H1 (cell line): ENCODE measurements at regions not wholly inside any gene's neighbourhood (a gene's known extent, or its start where the extent isn't known, plus 50 kb on each side); places are given as distances from the start of the nearest gene placed in this dataset.

Experiments used
- CBX8 ChIP-seq: fragments of 300-800, 300-1000 bp; sonication (generic); IDR thresholded peaks from 2 replicates; pipeline ENCODE4 v1.7.1; 2016; ENCODE audit warnings: low read depth, low read length, borderline replicate concordance
- CEBPB ChIP-seq: IDR thresholded peaks from 2 replicates; pipeline ENCODE4 v1.6.1; 2012; ENCODE audit warnings: low read depth, low read length
- EP300 ChIP-seq, 2 experiments: IDR thresholded peaks; 1 replicate in 1 of 2; 2 replicates in 1 of 2; pipeline ENCODE4 v1.6.1; 2011 to 2012; ENCODE audit warnings: low read depth in 2 of 2, low read length in 2 of 2, mild to moderate bottlenecking in 2 of 2, borderline replicate concordance in 1 of 2, inconsistent platforms in 1 of 2, moderate library complexity in 1 of 2
- GTF2F1 ChIP-seq: IDR thresholded peaks from 2 replicates; pipeline ENCODE4 v1.6.1; 2012; ENCODE audit warnings: low read depth, low read length, improper control_type of control experiment, borderline replicate concordance
- JUN ChIP-seq: IDR thresholded peaks from 2 replicates; pipeline ENCODE4 v1.6.1; 2011; ENCODE audit warnings: low read depth, mild to moderate bottlenecking, improper control_type of control experiment, low read length
- RAD21 ChIP-seq, 2 experiments: IDR thresholded peaks in 1 of 2; conservative IDR thresholded peaks in 1 of 2; 2 replicates each; pipeline ENCODE4 v1.6.1; 2011; ENCODE audit warnings: low read depth in 2 of 2, low read length in 2 of 2, improper control_type of control experiment in 1 of 2, inconsistent platforms in 1 of 2, mild to moderate bottlenecking in 1 of 2, moderate library complexity in 1 of 2
- SAP30 ChIP-seq: fragments of 300-600 bp; sonication (generic); IDR thresholded peaks from 2 replicates; pipeline ENCODE4 v1.7.1; 2012; ENCODE audit warnings: low read length, moderate library complexity, mild to moderate bottlenecking, inconsistent platforms; ENCODE audit not compliant: insufficient read depth, insufficient replicate concordance
- SP4 ChIP-seq: IDR thresholded peaks from 2 replicates; pipeline ENCODE4 v1.6.1; 2012; ENCODE audit warnings: low read length, inconsistent platforms
- TF ChIP-seq, protein P1 (sequence below): fragments of 300-600 bp; sonication (generic); IDR thresholded peaks from 2 replicates; pipeline ENCODE4 v1.7.1; 2012; ENCODE audit warnings: low read length, moderate library complexity, mild to moderate bottlenecking, inconsistent platforms; ENCODE audit not compliant: insufficient replicate concordance
- TF ChIP-seq, protein P2 (sequence below): IDR thresholded peaks from 2 replicates; pipeline ENCODE4 v1.6.1; 2011; ENCODE audit warnings: low read depth, mild to moderate bottlenecking, low read length; ENCODE audit not compliant: insufficient read depth

DNA sequence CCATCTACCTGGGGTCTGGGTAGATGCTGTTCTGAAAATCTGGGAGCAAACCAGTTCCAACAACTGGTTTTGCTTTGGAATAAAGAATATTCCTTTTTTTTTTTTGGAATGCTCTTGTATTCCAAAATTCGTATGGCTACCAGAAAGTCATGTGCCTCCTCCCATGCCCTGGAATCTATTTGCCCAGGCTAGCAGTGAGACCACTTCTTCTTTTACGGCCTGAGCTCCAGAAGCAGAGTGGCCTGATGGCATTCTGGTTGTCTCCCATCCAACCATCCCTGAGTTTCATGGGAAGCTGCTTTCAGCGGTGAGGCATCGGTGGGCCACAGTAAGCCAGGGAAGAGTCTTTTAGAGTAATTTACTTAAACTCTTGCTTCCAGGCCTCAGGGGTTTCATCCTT, 113.4 kb upstream of the RAB4A start (continued):
- TF ChIP-seq, protein P1, sequence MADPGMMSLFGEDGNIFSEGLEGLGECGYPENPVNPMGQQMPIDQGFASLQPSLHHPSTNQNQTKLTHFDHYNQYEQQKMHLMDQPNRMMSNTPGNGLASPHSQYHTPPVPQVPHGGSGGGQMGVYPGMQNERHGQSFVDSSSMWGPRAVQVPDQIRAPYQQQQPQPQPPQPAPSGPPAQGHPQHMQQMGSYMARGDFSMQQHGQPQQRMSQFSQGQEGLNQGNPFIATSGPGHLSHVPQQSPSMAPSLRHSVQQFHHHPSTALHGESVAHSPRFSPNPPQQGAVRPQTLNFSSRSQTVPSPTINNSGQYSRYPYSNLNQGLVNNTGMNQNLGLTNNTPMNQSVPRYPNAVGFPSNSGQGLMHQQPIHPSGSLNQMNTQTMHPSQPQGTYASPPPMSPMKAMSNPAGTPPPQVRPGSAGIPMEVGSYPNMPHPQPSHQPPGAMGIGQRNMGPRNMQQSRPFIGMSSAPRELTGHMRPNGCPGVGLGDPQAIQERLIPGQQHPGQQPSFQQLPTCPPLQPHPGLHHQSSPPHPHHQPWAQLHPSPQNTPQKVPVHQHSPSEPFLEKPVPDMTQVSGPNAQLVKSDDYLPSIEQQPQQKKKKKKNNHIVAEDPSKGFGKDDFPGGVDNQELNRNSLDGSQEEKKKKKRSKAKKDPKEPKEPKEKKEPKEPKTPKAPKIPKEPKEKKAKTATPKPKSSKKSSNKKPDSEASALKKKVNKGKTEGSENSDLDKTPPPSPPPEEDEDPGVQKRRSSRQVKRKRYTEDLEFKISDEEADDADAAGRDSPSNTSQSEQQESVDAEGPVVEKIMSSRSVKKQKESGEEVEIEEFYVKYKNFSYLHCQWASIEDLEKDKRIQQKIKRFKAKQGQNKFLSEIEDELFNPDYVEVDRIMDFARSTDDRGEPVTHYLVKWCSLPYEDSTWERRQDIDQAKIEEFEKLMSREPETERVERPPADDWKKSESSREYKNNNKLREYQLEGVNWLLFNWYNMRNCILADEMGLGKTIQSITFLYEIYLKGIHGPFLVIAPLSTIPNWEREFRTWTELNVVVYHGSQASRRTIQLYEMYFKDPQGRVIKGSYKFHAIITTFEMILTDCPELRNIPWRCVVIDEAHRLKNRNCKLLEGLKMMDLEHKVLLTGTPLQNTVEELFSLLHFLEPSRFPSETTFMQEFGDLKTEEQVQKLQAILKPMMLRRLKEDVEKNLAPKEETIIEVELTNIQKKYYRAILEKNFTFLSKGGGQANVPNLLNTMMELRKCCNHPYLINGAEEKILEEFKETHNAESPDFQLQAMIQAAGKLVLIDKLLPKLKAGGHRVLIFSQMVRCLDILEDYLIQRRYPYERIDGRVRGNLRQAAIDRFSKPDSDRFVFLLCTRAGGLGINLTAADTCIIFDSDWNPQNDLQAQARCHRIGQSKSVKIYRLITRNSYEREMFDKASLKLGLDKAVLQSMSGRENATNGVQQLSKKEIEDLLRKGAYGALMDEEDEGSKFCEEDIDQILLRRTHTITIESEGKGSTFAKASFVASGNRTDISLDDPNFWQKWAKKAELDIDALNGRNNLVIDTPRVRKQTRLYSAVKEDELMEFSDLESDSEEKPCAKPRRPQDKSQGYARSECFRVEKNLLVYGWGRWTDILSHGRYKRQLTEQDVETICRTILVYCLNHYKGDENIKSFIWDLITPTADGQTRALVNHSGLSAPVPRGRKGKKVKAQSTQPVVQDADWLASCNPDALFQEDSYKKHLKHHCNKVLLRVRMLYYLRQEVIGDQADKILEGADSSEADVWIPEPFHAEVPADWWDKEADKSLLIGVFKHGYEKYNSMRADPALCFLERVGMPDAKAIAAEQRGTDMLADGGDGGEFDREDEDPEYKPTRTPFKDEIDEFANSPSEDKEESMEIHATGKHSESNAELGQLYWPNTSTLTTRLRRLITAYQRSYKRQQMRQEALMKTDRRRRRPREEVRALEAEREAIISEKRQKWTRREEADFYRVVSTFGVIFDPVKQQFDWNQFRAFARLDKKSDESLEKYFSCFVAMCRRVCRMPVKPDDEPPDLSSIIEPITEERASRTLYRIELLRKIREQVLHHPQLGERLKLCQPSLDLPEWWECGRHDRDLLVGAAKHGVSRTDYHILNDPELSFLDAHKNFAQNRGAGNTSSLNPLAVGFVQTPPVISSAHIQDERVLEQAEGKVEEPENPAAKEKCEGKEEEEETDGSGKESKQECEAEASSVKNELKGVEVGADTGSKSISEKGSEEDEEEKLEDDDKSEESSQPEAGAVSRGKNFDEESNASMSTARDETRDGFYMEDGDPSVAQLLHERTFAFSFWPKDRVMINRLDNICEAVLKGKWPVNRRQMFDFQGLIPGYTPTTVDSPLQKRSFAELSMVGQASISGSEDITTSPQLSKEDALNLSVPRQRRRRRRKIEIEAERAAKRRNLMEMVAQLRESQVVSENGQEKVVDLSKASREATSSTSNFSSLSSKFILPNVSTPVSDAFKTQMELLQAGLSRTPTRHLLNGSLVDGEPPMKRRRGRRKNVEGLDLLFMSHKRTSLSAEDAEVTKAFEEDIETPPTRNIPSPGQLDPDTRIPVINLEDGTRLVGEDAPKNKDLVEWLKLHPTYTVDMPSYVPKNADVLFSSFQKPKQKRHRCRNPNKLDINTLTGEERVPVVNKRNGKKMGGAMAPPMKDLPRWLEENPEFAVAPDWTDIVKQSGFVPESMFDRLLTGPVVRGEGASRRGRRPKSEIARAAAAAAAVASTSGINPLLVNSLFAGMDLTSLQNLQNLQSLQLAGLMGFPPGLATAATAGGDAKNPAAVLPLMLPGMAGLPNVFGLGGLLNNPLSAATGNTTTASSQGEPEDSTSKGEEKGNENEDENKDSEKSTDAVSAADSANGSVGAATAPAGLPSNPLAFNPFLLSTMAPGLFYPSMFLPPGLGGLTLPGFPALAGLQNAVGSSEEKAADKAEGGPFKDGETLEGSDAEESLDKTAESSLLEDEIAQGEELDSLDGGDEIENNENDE, result no peak
- TF ChIP-seq GTF2F1 (no peak), CBX8 (no peak), JUN (no peak), RAD21 (IDR thresholded peaks at IDR 0.05 in 1 of 2, conservative IDR thresholded peaks at IDR 0.05 in 1 of 2; ENCODE audit: low read depth in 2 of 2, low read length in 2 of 2) (no peak), CEBPB (no peak), SAP30 (no peak), SP4 (no peak), EP300 (IDR thresholded peaks at IDR 0.05; ENCODE audit: borderline replicate concordance in 1 of 2, low read depth in 2 of 2, low read length in 2 of 2) (no peak)
- TF ChIP-seq, protein P2, sequence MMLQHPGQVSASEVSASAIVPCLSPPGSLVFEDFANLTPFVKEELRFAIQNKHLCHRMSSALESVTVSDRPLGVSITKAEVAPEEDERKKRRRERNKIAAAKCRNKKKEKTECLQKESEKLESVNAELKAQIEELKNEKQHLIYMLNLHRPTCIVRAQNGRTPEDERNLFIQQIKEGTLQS, result no peak
